GM23338 (cell line): ENCODE measurements at regions not wholly inside any gene's neighbourhood (a gene's known extent, or its start where the extent isn't known, plus 50 kb on each side); places are given as distances from the start of the nearest gene placed in this dataset.

Experiments used
- ATAC-seq: fragments of 200-7000 bp; cut with Tn5 transposase; 3 replicates; pipeline ENCODE4 v1.9.1; 2020
- DNase-seq: peaks from one replicate; pipeline ENCODE4 v3.0.0-alpha.2; 2015; ENCODE audit warnings: low spot score
- H2AFZ ChIP-seq: fragments of 200-600 bp; sonication (generic); 2 replicates; pipeline ENCODE4 v1.8.0; 2016; ENCODE audit warnings: antibody characterized with exemption, mild to moderate bottlenecking, moderate library complexity
- H3F3A ChIP-seq: fragments of 200-600 bp; sonication (generic); replicated peaks from 2 replicates; pipeline ENCODE4 v1.8.0; 2017; ENCODE audit warnings: antibody characterized with exemption, mixed run types, low read depth
- H3K27ac ChIP-seq: fragments of 200-600 bp; sonication (generic); 2 replicates; pipeline ENCODE4 v1.6.1; 2016; ENCODE audit warnings: low read depth
- H3K27me3 ChIP-seq: fragments of 200-600 bp; sonication (generic); 2 replicates; pipeline ENCODE4 v1.8.0; 2016; ENCODE audit warnings: mild to moderate bottlenecking, mixed run types, moderate library complexity; ENCODE audit not compliant: insufficient read depth
- H3K36me3 ChIP-seq: fragments of 200-600 bp; sonication (generic); 2 replicates; pipeline ENCODE4 v1.8.0; 2016; ENCODE audit warnings: mild to moderate bottlenecking; ENCODE audit not compliant: insufficient read depth
- H3K4me1 ChIP-seq: fragments of 200-600 bp; sonication (generic); 2 replicates; pipeline ENCODE4 v1.8.0; 2016; ENCODE audit warnings: mild to moderate bottlenecking, moderate library complexity; ENCODE audit not compliant: insufficient read depth
- H3K4me2 ChIP-seq: fragments of 200-600 bp; sonication (generic); 2 replicates; pipeline ENCODE4 v1.7.1; 2017; ENCODE audit warnings: mixed run types
- H3K4me3 ChIP-seq: fragments of 200-600 bp; sonication (generic); 2 replicates; pipeline ENCODE4 v1.6.1; 2016; ENCODE audit warnings: mixed run types
- H3K79me2 ChIP-seq: fragments of 200-600 bp; sonication (generic); replicated peaks from 2 replicates; pipeline ENCODE4 v1.8.0; 2017; ENCODE audit warnings: mild to moderate bottlenecking; ENCODE audit not compliant: insufficient read depth
- H3K9me2 ChIP-seq: fragments of 200-600 bp; sonication (generic); 2 replicates; pipeline ENCODE4 v1.8.0; 2017; ENCODE audit not compliant: insufficient read depth
- H4K20me1 ChIP-seq: fragments of 200-600 bp; sonication (generic); replicated peaks from 2 replicates; pipeline ENCODE4 v1.8.0; 2017; ENCODE audit warnings: mild to moderate bottlenecking; ENCODE audit not compliant: insufficient read depth
- H3K27ac Mint-ChIP-seq: 2 replicates; pipeline ENCODE4 v1.8.0; 2020; ENCODE audit warnings: inconsistent platforms, mild to moderate bottlenecking, moderate library complexity, mixed read lengths
- H3K27me3 Mint-ChIP-seq: 3 replicates; pipeline ENCODE4 v1.8.0; 2022; ENCODE audit warnings: low read depth, mild to moderate bottlenecking, moderate library complexity, mixed read lengths, inconsistent platforms; ENCODE audit not compliant: insufficient read depth, poor library complexity
- H3K36me3 Mint-ChIP-seq: 3 replicates; pipeline ENCODE4 v1.8.0; 2021; ENCODE audit warnings: low read depth, mild to moderate bottlenecking, inconsistent platforms, moderate library complexity, mixed read lengths
- H3K4me1 Mint-ChIP-seq: 3 replicates; pipeline ENCODE4 v1.8.0; 2020; ENCODE audit warnings: mild to moderate bottlenecking, inconsistent platforms, mixed read lengths
- H3K4me3 Mint-ChIP-seq: 3 replicates; pipeline ENCODE4 v1.8.0; 2021; ENCODE audit warnings: moderate library complexity, mild to moderate bottlenecking, inconsistent platforms, mixed read lengths
- H3K9me3 Mint-ChIP-seq: 3 replicates; pipeline ENCODE4 v1.8.0; 2020; ENCODE audit warnings: moderate library complexity, mild to moderate bottlenecking, inconsistent platforms, mixed read lengths
- CREB1 ChIP-seq: fragments of 250-450 bp; sonication (Bioruptor Pico); IDR thresholded peaks from 2 replicates; pipeline ENCODE4 v1.5.0; 2020; ENCODE audit warnings: low read depth, mild to moderate bottlenecking, moderate library complexity
- EZH2 ChIP-seq: fragments of 200-600 bp; sonication (generic); IDR thresholded peaks from one replicate; pipeline ENCODE4 v1.8.0; 2017; ENCODE audit warnings: antibody characterized with exemption, mild to moderate bottlenecking, low read depth; ENCODE audit not compliant: unreplicated experiment
- EZH2phosphoT487 ChIP-seq: fragments of 200-600 bp; sonication (generic); IDR thresholded peaks from one replicate; pipeline ENCODE4 v1.8.1; 2018; ENCODE audit warnings: antibody characterized with exemption; ENCODE audit not compliant: unreplicated experiment
- JUNB ChIP-seq: IDR thresholded peaks from one replicate; pipeline ENCODE4 v1.6.1; 2016; ENCODE audit warnings: antibody characterized with exemption; ENCODE audit not compliant: unreplicated experiment
- NANOG ChIP-seq: IDR thresholded peaks from 2 replicates; pipeline ENCODE4 v1.6.1; 2016; ENCODE audit warnings: antibody characterized with exemption, borderline replicate concordance
- POLR2AphosphoS5 ChIP-seq: IDR thresholded peaks from 2 replicates; pipeline ENCODE4 v1.6.1; 2016; ENCODE audit warnings: antibody characterized with exemption, low read depth
- STAT1 ChIP-seq: IDR thresholded peaks from one replicate; pipeline ENCODE4 v1.6.1; 2016; ENCODE audit warnings: antibody characterized with exemption; ENCODE audit not compliant: unreplicated experiment
- ZNF114 ChIP-seq: fragments of 250-450 bp; sonication (Bioruptor Pico); IDR thresholded peaks from 2 replicates; pipeline ENCODE4 v1.5.0; 2020; ENCODE audit warnings: mild to moderate bottlenecking, moderate library complexity
- ZNF331 ChIP-seq: fragments of 250-450 bp; sonication (Bioruptor Pico); IDR thresholded peaks from 2 replicates; pipeline ENCODE4 v1.5.0; 2020; ENCODE audit warnings: low read depth, mild to moderate bottlenecking, moderate library complexity
- TF ChIP-seq, protein P1 (sequence below): fragments of 250-450 bp; sonication (Bioruptor Pico); IDR thresholded peaks from 2 replicates; pipeline ENCODE4 v1.5.0; 2020; ENCODE audit warnings: mild to moderate bottlenecking, moderate library complexity
- TF ChIP-seq, protein P2 (sequence below): IDR thresholded peaks from 2 replicates; pipeline ENCODE4 v1.6.1; 2016; ENCODE audit warnings: antibody characterized with exemption
- TF ChIP-seq, protein P3 (sequence below), 2 experiments: fragments of 200-600 bp in 1 of 2; sonication (generic) in 1 of 2; conservative IDR thresholded peaks; 2 replicates each; pipeline versions ENCODE4 v1.5.1 to v1.6.1; 2016 to 2017; ENCODE audit warnings: antibody characterized with exemption in 2 of 2, low read depth in 2 of 2, mild to moderate bottlenecking in 2 of 2, moderate library complexity in 1 of 2
- TF ChIP-seq, protein P4 (sequence below): IDR thresholded peaks from one replicate; pipeline ENCODE4 v1.6.1; 2018; ENCODE audit warnings: antibody characterized with exemption; ENCODE audit not compliant: unreplicated experiment

DNA sequence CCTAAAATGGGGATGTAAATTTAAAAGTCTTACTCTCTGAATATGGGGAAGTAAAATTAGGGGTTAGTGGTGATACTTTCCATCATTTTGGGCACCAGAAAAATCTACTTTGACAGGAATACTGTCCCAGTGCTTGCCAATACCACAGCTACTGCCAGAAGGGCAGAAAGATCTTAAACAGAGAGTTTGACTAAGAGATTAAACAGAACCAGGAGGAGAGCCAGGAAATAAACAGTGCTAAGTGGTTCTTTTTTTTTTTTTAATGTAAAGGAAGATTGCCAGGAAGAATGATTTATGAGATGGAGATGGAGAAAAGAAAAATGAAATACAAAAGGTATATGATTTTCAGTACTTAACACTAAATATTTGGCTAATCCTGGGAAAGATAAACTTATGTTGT lies 126.8 kb downstream of the RTL3 start:
- Mint-ChIP-seq H3K36me3 (no peaks in the 10 kb centered on the region), H3K4me1 (no peaks in the 10 kb centered on the region), H3K27ac (no peak overlapping the region), H3K4me3 (no peak overlapping the region), H3K27me3 (no peaks in the 10 kb centered on the region), H3K9me3 (no peaks in the 10 kb centered on the region)
- Histone ChIP-seq H3K4me3 (no peak overlapping the region), H3F3A (no peaks in the 10 kb centered on the region), H3K4me2 (no peak overlapping the region), H3K9me2 (no peaks in the 10 kb centered on the region), H3K27ac (no peak overlapping the region), H2AFZ (0 out of 2 replicates have a peak overlapping the region, but pooled peaks have one; percentile 14), H3K27me3 (no peaks in the 10 kb centered on the region), H3K4me1 (no peaks in the 10 kb centered on the region), H3K36me3 (no peaks in the 10 kb centered on the region), H4K20me1 (no peaks in the 10 kb centered on the region), H3K79me2 (no peaks in the 10 kb centered on the region)
- no peak for DNase-seq
- ATAC-seq: no peak
- TF ChIP-seq EZH2phosphoT487 (no peak), EZH2 (no peak), ZNF331 (CRISPR knock-in tag) (no peak), ZNF114 (CRISPR knock-in tag) (no peak), NANOG (no peak), JUNB (no peak), CREB1 (CRISPR knock-in tag) (no peak), POLR2AphosphoS5 (no peak), STAT1 (no peak)
- TF ChIP-seq, protein P1, sequence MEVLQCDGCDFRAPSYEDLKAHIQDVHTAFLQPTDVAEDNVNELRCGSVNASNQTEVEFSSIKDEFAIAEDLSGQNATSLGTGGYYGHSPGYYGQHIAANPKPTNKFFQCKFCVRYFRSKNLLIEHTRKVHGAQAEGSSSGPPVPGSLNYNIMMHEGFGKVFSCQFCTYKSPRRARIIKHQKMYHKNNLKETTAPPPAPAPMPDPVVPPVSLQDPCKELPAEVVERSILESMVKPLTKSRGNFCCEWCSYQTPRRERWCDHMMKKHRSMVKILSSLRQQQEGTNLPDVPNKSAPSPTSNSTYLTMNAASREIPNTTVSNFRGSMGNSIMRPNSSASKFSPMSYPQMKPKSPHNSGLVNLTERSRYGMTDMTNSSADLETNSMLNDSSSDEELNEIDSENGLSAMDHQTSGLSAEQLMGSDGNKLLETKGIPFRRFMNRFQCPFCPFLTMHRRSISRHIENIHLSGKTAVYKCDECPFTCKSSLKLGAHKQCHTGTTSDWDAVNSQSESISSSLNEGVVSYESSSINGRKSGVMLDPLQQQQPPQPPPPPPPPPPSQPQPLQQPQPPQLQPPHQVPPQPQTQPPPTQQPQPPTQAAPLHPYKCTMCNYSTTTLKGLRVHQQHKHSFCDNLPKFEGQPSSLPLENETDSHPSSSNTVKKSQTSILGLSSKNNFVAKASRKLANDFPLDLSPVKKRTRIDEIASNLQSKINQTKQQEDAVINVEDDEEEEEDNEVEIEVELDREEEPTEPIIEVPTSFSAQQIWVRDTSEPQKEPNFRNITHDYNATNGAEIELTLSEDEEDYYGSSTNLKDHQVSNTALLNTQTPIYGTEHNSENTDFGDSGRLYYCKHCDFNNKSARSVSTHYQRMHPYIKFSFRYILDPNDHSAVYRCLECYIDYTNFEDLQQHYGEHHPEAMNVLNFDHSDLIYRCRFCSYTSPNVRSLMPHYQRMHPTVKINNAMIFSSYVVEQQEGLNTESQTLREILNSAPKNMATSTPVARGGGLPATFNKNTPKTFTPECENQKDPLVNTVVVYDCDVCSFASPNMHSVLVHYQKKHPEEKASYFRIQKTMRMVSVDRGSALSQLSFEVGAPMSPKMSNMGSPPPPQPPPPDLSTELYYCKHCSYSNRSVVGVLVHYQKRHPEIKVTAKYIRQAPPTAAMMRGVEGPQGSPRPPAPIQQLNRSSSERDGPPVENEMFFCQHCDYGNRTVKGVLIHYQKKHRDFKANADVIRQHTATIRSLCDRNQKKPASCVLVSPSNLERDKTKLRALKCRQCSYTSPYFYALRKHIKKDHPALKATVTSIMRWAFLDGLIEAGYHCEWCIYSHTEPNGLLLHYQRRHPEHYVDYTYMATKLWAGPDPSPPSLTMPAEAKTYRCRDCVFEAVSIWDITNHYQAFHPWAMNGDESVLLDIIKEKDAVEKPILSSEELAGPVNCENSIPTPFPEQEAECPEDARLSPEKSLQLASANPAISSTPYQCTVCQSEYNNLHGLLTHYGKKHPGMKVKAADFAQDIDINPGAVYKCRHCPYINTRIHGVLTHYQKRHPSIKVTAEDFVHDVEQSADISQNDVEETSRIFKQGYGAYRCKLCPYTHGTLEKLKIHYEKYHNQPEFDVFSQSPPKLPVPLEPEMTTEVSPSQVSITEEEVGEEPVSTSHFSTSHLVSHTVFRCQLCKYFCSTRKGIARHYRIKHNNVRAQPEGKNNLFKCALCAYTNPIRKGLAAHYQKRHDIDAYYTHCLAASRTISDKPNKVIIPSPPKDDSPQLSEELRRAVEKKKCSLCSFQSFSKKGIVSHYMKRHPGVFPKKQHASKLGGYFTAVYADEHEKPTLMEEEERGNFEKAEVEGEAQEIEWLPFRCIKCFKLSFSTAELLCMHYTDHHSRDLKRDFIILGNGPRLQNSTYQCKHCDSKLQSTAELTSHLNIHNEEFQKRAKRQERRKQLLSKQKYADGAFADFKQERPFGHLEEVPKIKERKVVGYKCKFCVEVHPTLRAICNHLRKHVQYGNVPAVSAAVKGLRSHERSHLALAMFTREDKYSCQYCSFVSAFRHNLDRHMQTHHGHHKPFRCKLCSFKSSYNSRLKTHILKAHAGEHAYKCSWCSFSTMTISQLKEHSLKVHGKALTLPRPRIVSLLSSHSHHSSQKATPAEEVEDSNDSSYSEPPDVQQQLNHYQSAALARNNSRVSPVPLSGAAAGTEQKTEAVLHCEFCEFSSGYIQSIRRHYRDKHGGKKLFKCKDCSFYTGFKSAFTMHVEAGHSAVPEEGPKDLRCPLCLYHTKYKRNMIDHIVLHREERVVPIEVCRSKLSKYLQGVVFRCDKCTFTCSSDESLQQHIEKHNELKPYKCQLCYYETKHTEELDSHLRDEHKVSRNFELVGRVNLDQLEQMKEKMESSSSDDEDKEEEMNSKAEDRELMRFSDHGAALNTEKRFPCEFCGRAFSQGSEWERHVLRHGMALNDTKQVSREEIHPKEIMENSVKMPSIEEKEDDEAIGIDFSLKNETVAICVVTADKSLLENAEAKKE (CRISPR knock-in tag): no peak
- TF ChIP-seq, protein P2, sequence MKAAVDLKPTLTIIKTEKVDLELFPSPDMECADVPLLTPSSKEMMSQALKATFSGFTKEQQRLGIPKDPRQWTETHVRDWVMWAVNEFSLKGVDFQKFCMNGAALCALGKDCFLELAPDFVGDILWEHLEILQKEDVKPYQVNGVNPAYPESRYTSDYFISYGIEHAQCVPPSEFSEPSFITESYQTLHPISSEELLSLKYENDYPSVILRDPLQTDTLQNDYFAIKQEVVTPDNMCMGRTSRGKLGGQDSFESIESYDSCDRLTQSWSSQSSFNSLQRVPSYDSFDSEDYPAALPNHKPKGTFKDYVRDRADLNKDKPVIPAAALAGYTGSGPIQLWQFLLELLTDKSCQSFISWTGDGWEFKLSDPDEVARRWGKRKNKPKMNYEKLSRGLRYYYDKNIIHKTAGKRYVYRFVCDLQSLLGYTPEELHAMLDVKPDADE: no peak
- TF ChIP-seq, protein P3, sequence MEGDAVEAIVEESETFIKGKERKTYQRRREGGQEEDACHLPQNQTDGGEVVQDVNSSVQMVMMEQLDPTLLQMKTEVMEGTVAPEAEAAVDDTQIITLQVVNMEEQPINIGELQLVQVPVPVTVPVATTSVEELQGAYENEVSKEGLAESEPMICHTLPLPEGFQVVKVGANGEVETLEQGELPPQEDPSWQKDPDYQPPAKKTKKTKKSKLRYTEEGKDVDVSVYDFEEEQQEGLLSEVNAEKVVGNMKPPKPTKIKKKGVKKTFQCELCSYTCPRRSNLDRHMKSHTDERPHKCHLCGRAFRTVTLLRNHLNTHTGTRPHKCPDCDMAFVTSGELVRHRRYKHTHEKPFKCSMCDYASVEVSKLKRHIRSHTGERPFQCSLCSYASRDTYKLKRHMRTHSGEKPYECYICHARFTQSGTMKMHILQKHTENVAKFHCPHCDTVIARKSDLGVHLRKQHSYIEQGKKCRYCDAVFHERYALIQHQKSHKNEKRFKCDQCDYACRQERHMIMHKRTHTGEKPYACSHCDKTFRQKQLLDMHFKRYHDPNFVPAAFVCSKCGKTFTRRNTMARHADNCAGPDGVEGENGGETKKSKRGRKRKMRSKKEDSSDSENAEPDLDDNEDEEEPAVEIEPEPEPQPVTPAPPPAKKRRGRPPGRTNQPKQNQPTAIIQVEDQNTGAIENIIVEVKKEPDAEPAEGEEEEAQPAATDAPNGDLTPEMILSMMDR (conservative IDR thresholded peaks at IDR 0.05; ENCODE audit: low read depth in 2 of 2): no peak
- TF ChIP-seq, protein P4, sequence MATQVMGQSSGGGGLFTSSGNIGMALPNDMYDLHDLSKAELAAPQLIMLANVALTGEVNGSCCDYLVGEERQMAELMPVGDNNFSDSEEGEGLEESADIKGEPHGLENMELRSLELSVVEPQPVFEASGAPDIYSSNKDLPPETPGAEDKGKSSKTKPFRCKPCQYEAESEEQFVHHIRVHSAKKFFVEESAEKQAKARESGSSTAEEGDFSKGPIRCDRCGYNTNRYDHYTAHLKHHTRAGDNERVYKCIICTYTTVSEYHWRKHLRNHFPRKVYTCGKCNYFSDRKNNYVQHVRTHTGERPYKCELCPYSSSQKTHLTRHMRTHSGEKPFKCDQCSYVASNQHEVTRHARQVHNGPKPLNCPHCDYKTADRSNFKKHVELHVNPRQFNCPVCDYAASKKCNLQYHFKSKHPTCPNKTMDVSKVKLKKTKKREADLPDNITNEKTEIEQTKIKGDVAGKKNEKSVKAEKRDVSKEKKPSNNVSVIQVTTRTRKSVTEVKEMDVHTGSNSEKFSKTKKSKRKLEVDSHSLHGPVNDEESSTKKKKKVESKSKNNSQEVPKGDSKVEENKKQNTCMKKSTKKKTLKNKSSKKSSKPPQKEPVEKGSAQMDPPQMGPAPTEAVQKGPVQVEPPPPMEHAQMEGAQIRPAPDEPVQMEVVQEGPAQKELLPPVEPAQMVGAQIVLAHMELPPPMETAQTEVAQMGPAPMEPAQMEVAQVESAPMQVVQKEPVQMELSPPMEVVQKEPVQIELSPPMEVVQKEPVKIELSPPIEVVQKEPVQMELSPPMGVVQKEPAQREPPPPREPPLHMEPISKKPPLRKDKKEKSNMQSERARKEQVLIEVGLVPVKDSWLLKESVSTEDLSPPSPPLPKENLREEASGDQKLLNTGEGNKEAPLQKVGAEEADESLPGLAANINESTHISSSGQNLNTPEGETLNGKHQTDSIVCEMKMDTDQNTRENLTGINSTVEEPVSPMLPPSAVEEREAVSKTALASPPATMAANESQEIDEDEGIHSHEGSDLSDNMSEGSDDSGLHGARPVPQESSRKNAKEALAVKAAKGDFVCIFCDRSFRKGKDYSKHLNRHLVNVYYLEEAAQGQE: no peak
